ENCODE measurements at regions not wholly inside any gene's neighbourhood (a gene's known extent, or its start where the extent isn't known, plus 50 kb on each side); places are given as distances from the start of the nearest gene placed in this dataset.

DNA sequence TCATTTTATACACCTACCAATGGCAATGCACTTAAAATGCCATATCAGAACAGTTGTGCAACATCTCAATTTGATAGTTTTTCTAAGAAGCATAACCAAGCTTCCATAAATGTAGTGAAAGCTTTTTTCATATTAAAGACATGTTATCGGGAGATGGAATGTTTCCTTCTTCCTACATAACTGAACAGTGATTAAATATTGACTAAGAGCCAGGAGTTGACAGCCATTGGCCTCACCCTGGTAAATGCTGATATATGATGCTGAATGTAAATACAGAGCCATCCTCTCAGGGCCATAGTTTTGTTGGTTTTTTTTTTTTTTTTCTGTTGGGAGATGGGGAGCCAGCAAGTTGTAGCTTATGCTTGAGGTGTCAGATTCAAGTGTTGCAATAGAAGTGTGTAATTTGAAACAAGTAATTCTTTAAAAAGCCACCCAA lies 203.3 kb upstream of the IL12A start:
- TF ChIP-seq TAF1 (IDR thresholded peaks at IDR 0.05; ENCODE audit: control insufficient read depth, extremely low read depth, insufficient read depth, low read length, severe bottlenecking), result no peak
- TF ChIP-seq, protein P1, sequence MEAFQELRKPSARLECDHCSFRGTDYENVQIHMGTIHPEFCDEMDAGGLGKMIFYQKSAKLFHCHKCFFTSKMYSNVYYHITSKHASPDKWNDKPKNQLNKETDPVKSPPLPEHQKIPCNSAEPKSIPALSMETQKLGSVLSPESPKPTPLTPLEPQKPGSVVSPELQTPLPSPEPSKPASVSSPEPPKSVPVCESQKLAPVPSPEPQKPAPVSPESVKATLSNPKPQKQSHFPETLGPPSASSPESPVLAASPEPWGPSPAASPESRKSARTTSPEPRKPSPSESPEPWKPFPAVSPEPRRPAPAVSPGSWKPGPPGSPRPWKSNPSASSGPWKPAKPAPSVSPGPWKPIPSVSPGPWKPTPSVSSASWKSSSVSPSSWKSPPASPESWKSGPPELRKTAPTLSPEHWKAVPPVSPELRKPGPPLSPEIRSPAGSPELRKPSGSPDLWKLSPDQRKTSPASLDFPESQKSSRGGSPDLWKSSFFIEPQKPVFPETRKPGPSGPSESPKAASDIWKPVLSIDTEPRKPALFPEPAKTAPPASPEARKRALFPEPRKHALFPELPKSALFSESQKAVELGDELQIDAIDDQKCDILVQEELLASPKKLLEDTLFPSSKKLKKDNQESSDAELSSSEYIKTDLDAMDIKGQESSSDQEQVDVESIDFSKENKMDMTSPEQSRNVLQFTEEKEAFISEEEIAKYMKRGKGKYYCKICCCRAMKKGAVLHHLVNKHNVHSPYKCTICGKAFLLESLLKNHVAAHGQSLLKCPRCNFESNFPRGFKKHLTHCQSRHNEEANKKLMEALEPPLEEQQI (IDR thresholded peaks at IDR 0.05), result no peak
- TF ChIP-seq BMI1 (IDR thresholded peaks at IDR 0.05; ENCODE audit: low read length), result no peak
- no peak for TF ChIP-seq CBFB (CRISPR knock-in tag; IDR thresholded peaks at IDR 0.05)
- no peak for TF ChIP-seq ZZZ3 (IDR thresholded peaks at IDR 0.05)
- TF ChIP-seq GTF2A2 (tag; IDR thresholded peaks at IDR 0.05), result no peak
- no peak for TF ChIP-seq BACH1 (tag; IDR thresholded peaks at IDR 0.05)
- TF ChIP-seq, protein P2, sequence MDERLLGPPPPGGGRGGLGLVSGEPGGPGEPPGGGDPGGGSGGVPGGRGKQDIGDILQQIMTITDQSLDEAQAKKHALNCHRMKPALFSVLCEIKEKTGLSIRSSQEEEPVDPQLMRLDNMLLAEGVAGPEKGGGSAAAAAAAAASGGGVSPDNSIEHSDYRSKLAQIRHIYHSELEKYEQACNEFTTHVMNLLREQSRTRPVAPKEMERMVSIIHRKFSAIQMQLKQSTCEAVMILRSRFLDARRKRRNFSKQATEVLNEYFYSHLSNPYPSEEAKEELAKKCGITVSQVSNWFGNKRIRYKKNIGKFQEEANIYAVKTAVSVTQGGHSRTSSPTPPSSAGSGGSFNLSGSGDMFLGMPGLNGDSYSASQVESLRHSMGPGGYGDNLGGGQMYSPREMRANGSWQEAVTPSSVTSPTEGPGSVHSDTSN (CRISPR knock-in tag; IDR thresholded peaks at IDR 0.05; ENCODE audit: low read depth), result no peak
- TF ChIP-seq, protein P2 (tag; conservative IDR thresholded peaks at IDR 0.05; ENCODE audit: low read depth), result no peak
- TF ChIP-seq, protein P3, sequence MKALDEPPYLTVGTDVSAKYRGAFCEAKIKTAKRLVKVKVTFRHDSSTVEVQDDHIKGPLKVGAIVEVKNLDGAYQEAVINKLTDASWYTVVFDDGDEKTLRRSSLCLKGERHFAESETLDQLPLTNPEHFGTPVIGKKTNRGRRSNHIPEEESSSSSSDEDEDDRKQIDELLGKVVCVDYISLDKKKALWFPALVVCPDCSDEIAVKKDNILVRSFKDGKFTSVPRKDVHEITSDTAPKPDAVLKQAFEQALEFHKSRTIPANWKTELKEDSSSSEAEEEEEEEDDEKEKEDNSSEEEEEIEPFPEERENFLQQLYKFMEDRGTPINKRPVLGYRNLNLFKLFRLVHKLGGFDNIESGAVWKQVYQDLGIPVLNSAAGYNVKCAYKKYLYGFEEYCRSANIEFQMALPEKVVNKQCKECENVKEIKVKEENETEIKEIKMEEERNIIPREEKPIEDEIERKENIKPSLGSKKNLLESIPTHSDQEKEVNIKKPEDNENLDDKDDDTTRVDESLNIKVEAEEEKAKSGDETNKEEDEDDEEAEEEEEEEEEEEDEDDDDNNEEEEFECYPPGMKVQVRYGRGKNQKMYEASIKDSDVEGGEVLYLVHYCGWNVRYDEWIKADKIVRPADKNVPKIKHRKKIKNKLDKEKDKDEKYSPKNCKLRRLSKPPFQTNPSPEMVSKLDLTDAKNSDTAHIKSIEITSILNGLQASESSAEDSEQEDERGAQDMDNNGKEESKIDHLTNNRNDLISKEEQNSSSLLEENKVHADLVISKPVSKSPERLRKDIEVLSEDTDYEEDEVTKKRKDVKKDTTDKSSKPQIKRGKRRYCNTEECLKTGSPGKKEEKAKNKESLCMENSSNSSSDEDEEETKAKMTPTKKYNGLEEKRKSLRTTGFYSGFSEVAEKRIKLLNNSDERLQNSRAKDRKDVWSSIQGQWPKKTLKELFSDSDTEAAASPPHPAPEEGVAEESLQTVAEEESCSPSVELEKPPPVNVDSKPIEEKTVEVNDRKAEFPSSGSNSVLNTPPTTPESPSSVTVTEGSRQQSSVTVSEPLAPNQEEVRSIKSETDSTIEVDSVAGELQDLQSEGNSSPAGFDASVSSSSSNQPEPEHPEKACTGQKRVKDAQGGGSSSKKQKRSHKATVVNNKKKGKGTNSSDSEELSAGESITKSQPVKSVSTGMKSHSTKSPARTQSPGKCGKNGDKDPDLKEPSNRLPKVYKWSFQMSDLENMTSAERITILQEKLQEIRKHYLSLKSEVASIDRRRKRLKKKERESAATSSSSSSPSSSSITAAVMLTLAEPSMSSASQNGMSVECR (CRISPR knock-in tag; IDR thresholded peaks at IDR 0.05), result no peak
- TF ChIP-seq EZH2 (IDR thresholded peaks at IDR 0.05; ENCODE audit: borderline replicate concordance, low read depth, low read length), result no peak
